ENCODE measurements at regions not wholly inside any gene's neighbourhood (a gene's known extent, or its start where the extent isn't known, plus 50 kb on each side); places are given as distances from the start of the nearest gene placed in this dataset.
"Not testable (repeated sequence)": the region's sequence is repeated elsewhere in the genome, so short reads cannot be mapped to it uniquely, and the experiment has no call there.

GRCh38 chr2:207328944-207329386, 163.2 kb upstream of the KLF7 start:
- DNase-seq (ENCODE audit: low read depth), result no peak

GRCh38 chr2:207330912-207331311, 165.2 kb upstream of the KLF7 start:
- peak; percentile 97 for DNase-seq (ENCODE audit: low read depth)

- DNase-seq (ENCODE audit: low read depth), result no peak
Measured at GRCh38 chr2:207331674-207332073, 165.9 kb upstream of the KLF7 start.

- no peak for DNase-seq (ENCODE audit: low read depth)
Measured at GRCh38 chr2:207332480-207333212, 166.9 kb upstream of the KLF7 start.

- DNase-seq (ENCODE audit: low read depth), result no peak
Measured at GRCh38 chr2:207333599-207334300, 168.0 kb upstream of the KLF7 start.

GRCh38 chr2:207334301-207334623, 168.5 kb upstream of the KLF7 start:
- DNase-seq (ENCODE audit: low read depth), result no peak

- peak; percentile 94 for DNase-seq (ENCODE audit: low read depth)
Measured at GRCh38 chr2:207334624-207335371, 169.1 kb upstream of the KLF7 start.

- DNase-seq (ENCODE audit: low read depth), result peak; percentile 54
Measured at GRCh38 chr2:207337234-207338219, 171.8 kb upstream of the KLF7 start.

- no peak for DNase-seq (ENCODE audit: low read depth)
Measured at GRCh38 chr2:207338220-207338607, 172.5 kb upstream of the KLF7 start.

- DNase-seq (ENCODE audit: low read depth), result no peak
Measured at GRCh38 chr2:207338610-207339009, 172.9 kb upstream of the KLF7 start.

- no peak for DNase-seq (ENCODE audit: low read depth)
Measured at GRCh38 chr2:207341112-207341750, 175.5 kb upstream of the KLF7 start.

- DNase-seq (ENCODE audit: low read depth), result no peak
Measured at GRCh38 chr2:207341804-207342203, 176.1 kb upstream of the KLF7 start.

- not testable (repeated sequence) for DNase-seq (ENCODE audit: low read depth)
Measured at GRCh38 chr2:207344596-207345394, 179.0 kb upstream of the KLF7 start.

- DNase-seq (ENCODE audit: low read depth), result no peak
Measured at GRCh38 chr2:207351171-207351570, 178.6 kb upstream of the CREB1 start.

GRCh38 chr2:207352978-207353671, 176.6 kb upstream of the CREB1 start:
- no peak for DNase-seq (ENCODE audit: low read depth)

GRCh38 chr2:207353836-207354235, 175.9 kb upstream of the CREB1 start:
- no peak for DNase-seq (ENCODE audit: low read depth)

GRCh38 chr2:207354462-207354861, 175.3 kb upstream of the CREB1 start:
- no peak for DNase-seq (ENCODE audit: low read depth)

GRCh38 chr2:207356567-207356966, 173.2 kb upstream of the CREB1 start:
- DNase-seq (ENCODE audit: low read depth), result no peak

- no peak for DNase-seq (ENCODE audit: low read depth)
Measured at GRCh38 chr2:207357216-207357615, 172.5 kb upstream of the CREB1 start.

Data from LHCN-M2 (cell line).